ENCODE measurements at regions not wholly inside any gene's neighbourhood (a gene's known extent, or its start where the extent isn't known, plus 50 kb on each side); places are given as distances from the start of the nearest gene placed in this dataset.

GRCh38 chr2:120945832-120946499, 210.3 kb downstream of the GLI2 start:
- TF ChIP-seq, protein P1, sequence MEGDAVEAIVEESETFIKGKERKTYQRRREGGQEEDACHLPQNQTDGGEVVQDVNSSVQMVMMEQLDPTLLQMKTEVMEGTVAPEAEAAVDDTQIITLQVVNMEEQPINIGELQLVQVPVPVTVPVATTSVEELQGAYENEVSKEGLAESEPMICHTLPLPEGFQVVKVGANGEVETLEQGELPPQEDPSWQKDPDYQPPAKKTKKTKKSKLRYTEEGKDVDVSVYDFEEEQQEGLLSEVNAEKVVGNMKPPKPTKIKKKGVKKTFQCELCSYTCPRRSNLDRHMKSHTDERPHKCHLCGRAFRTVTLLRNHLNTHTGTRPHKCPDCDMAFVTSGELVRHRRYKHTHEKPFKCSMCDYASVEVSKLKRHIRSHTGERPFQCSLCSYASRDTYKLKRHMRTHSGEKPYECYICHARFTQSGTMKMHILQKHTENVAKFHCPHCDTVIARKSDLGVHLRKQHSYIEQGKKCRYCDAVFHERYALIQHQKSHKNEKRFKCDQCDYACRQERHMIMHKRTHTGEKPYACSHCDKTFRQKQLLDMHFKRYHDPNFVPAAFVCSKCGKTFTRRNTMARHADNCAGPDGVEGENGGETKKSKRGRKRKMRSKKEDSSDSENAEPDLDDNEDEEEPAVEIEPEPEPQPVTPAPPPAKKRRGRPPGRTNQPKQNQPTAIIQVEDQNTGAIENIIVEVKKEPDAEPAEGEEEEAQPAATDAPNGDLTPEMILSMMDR (IDR thresholded peaks at IDR 0.05): no peak
- TF ChIP-seq POLR2A (IDR thresholded peaks at IDR 0.05): no peak
- no peak for TF ChIP-seq EP300 (IDR thresholded peaks at IDR 0.05)
- TF ChIP-seq POLR2AphosphoS5 (IDR thresholded peaks at IDR 0.05): no peak

Data from stomach (tissue), 4 donors.